Type B pancreatic cell (in vitro differentiated cells): ENCODE measurements at regions not wholly inside any gene's neighbourhood (a gene's known extent, or its start where the extent isn't known, plus 50 kb on each side); places are given as distances from the start of the nearest gene placed in this dataset.

ENCODE experiments used
- DNase-seq: peaks from one replicate; pipeline ENCODE4 v3.0.0; 2021; ENCODE audit warnings: mixed read lengths; ENCODE audit not compliant: unreplicated experiment; ENCODE audit errors: extremely low spot score
- H3K27ac Mint-ChIP-seq: 2 replicates; pipeline ENCODE4 v1.8.0; 2021; ENCODE audit warnings: mild to moderate bottlenecking, mixed read lengths
- H3K27me3 Mint-ChIP-seq: 2 replicates; pipeline ENCODE4 v1.8.0; 2021; ENCODE audit warnings: mixed read lengths
- H3K36me3 Mint-ChIP-seq: 2 replicates; pipeline ENCODE4 v1.8.0; 2021; ENCODE audit warnings: mixed read lengths
- H3K4me1 Mint-ChIP-seq: one replicate; pipeline ENCODE4 v1.8.0; 2021; ENCODE audit warnings: mixed read lengths; ENCODE audit not compliant: unreplicated experiment
- H3K4me3 Mint-ChIP-seq: 2 replicates; pipeline ENCODE4 v1.8.0; 2021; ENCODE audit warnings: mild to moderate bottlenecking, mixed read lengths
- H3K9me3 Mint-ChIP-seq: 2 replicates; pipeline ENCODE4 v1.8.0; 2021; ENCODE audit warnings: mixed read lengths
- TF ChIP-seq, protein P1 (sequence below): fragments of 200-600 bp; sonication (generic); conservative IDR thresholded peaks from 2 replicates; pipeline ENCODE4 v1.5.0; 2021; ENCODE audit warnings: antibody characterized with exemption, mild to moderate bottlenecking

DNA sequence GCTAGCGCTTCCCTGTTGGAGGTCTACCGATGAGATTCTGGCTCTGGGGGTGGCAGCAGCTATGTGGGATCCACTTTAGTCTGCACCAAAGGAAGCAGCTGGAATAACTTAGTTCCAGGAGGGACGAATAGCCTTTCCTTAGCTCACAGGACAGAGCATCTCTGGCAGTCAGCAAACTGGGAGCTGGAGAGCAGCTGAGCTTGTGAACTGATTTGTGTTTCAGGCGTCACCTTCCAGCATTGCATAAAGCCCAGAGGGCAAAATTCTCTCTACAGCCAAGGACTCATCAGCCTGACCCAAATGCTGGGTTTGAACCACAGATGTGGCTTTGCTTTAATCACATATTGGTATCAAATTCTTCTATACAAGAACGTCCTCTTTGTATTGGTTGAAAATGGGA lies 81.9 kb upstream of the PELI2 start:
- H3K36me3 Mint-ChIP-seq, result no peaks in the 10 kb centered on the region
- no peaks in the 10 kb centered on the region for H3K9me3 Mint-ChIP-seq
- no peak for DNase-seq
- peaks cover 3% of the 10 kb centered on the region for H3K27me3 Mint-ChIP-seq
- no peaks in the 10 kb centered on the region for H3K4me1 Mint-ChIP-seq
- no peak overlapping the region for H3K4me3 Mint-ChIP-seq
- TF ChIP-seq, protein P1, sequence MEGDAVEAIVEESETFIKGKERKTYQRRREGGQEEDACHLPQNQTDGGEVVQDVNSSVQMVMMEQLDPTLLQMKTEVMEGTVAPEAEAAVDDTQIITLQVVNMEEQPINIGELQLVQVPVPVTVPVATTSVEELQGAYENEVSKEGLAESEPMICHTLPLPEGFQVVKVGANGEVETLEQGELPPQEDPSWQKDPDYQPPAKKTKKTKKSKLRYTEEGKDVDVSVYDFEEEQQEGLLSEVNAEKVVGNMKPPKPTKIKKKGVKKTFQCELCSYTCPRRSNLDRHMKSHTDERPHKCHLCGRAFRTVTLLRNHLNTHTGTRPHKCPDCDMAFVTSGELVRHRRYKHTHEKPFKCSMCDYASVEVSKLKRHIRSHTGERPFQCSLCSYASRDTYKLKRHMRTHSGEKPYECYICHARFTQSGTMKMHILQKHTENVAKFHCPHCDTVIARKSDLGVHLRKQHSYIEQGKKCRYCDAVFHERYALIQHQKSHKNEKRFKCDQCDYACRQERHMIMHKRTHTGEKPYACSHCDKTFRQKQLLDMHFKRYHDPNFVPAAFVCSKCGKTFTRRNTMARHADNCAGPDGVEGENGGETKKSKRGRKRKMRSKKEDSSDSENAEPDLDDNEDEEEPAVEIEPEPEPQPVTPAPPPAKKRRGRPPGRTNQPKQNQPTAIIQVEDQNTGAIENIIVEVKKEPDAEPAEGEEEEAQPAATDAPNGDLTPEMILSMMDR, result no peak
- H3K27ac Mint-ChIP-seq, result no peak overlapping the region

DNA sequence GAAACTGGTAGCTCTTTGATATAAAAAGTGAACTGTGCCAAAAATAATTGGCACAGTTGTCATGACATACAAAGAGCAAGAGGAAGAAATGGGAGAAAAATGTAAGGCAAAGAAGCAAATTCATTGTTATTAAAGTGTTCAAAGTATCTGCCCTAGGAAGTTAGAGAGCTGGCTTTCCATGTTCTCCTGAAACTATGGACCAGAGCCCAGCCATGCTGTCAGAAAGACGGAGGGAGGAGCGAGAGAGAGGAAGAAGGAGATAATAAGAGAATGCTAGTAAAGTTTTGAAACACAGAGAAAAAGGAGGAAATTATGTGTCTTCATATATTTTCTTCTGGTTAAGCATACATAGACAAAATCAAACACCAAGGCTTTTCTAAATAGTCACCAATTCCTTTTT lies 78.1 kb upstream of the PELI2 start:
- H3K9me3 Mint-ChIP-seq, result no peaks in the 10 kb centered on the region

DNA sequence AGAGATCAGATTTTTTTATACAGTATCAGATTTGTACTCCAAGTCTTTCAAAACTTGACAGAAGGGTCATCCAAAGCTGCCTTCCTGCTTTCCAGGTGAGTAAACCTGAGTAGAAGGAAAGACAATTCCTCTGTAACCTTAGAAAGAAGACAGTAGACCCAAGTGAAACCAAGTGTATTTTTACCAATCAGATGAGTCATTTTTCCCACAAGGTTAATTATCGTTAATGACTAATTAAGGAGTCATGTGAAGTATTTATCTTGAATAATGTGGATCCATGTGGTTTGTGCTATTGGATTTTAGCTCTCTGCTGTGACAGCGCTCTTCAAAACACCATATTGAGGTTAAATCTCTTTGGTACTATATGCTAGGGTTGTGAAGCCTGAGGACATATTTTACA lies 74.0 kb upstream of the PELI2 start:
- Mint-ChIP-seq H3K27ac (no peak overlapping the region), H3K4me1 (no peaks in the 10 kb centered on the region), H3K4me3 (no peak overlapping the region), H3K36me3 (no peaks in the 10 kb centered on the region), H3K27me3 (no peaks in the 10 kb centered on the region), H3K9me3 (no peaks in the 10 kb centered on the region)
- no peak for DNase-seq
- TF ChIP-seq, protein P1, result no peak

More for the DNA sequence above, 78.1 kb upstream of the PELI2 start:
- DNase-seq, result no peak
- no peak overlapping the region for H3K27ac Mint-ChIP-seq
- no peaks in the 10 kb centered on the region for H3K36me3 Mint-ChIP-seq
- H3K4me3 Mint-ChIP-seq, result no peak overlapping the region
- H3K4me1 Mint-ChIP-seq, result no peaks in the 10 kb centered on the region
- TF ChIP-seq, protein P1, result no peak
- H3K27me3 Mint-ChIP-seq, result peaks cover 3% of the 10 kb centered on the region

DNA sequence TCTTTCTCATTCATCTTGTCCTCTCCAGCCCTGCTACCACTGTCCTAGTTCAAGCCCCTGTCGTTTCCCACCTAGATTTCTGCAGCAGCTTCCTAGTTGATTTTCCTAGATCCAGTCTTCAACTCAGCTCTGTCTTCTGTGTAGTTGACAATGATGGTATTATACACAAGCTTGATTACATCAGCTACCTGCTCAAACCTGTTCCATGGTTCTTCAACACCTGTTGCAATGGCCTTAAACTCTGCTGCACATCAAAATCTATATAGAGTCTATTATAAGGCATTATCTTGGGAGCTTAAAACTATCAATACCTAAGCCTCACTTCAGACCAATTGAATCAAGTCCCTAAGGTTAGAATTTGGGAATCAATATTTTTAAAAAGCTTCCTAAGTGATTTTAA lies 71.7 kb upstream of the PELI2 start:
- H3K4me1 Mint-ChIP-seq, result no peaks in the 10 kb centered on the region
- TF ChIP-seq, protein P1, result no peak

DNA sequence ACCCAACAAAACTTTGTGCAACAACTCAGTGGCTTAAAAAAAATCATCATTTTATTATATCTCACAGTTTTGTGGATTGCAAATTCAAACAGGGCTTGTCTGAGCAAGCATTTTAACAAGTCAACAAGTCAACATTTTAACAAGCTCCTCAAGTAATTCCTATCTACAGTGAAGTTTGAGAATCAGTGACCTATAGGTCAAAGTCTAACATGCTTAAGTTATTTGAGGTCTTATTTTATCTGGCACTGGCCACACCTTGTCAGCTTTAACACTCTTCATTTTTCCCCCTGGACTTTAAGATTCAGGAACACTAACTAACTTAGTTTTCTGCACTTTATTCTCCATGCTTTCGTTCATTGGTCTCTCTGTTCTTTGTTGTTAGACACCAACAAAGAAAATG lies 71.2 kb upstream of the PELI2 start:
- TF ChIP-seq, protein P1, result no peak
- DNase-seq, result no peak
- H3K36me3 Mint-ChIP-seq, result no peaks in the 10 kb centered on the region
- H3K27me3 Mint-ChIP-seq, result peaks cover 5% of the 10 kb centered on the region
- H3K9me3 Mint-ChIP-seq, result no peaks in the 10 kb centered on the region
- H3K4me3 Mint-ChIP-seq, result no peak overlapping the region
- H3K4me1 Mint-ChIP-seq, result no peaks in the 10 kb centered on the region
- H3K27ac Mint-ChIP-seq, result no peak overlapping the region

More for the DNA sequence above, 71.7 kb upstream of the PELI2 start:
- Mint-ChIP-seq H3K27ac (no peak overlapping the region), H3K27me3 (peaks cover 3% of the 10 kb centered on the region), H3K4me3 (no peak overlapping the region), H3K36me3 (no peaks in the 10 kb centered on the region), H3K9me3 (no peaks in the 10 kb centered on the region)
- no peak for DNase-seq

DNA sequence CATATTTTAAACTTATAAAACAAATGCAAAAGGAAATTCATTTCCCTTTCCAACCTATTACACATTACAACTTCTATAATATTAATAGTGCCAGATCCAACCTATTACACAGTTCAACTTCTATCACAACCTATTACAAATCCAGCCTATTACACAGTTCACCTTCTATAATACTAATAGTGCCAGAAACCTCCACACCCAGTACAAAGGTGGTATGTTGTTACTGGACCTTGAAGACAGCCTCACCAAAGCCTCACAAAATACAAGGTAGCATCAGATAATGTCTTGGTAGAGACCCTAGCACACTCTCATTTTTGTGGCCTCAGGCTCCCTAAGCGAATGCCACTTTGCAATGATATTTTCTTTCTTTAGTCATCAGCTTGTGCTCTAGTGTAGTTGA lies 68.7 kb upstream of the PELI2 start:
- Mint-ChIP-seq H3K9me3 (peaks cover 6% of the 10 kb centered on the region), H3K4me3 (no peak overlapping the region), H3K4me1 (no peaks in the 10 kb centered on the region), H3K27ac (no peak overlapping the region), H3K27me3 (peaks cover 13% of the 10 kb centered on the region), H3K36me3 (no peaks in the 10 kb centered on the region)
- TF ChIP-seq, protein P1, result no peak
- no peak for DNase-seq
